Mesenchymal stem cell (in vitro differentiated cells and primary cell): ENCODE measurements at regions not wholly inside any gene's neighbourhood (a gene's known extent, or its start where the extent isn't known, plus 50 kb on each side); places are given as distances from the start of the nearest gene placed in this dataset.

Experiments used
- DNase-seq: peaks from one replicate; pipeline ENCODE4 v3.0.0-alpha.2; 2013
- H2AFZ ChIP-seq: one replicate; pipeline ENCODE4 v1.6.1; 2013; ENCODE audit warnings: low read depth, mild to moderate bottlenecking, control low read depth, inconsistent platforms, low read length, moderate library complexity
- H2AK5ac ChIP-seq: 2 replicates; pipeline ENCODE4 v1.6.1; 2013; ENCODE audit warnings: low read length, moderate library complexity, mild to moderate bottlenecking, inconsistent platforms; ENCODE audit not compliant: severe bottlenecking
- H2BK120ac ChIP-seq: one replicate; pipeline ENCODE4 v1.6.1; 2013; ENCODE audit warnings: low read depth, mild to moderate bottlenecking, inconsistent platforms, low read length, moderate library complexity
- H2BK12ac ChIP-seq, 2 experiments: one replicate each; pipeline ENCODE4 v1.6.1; 2013; ENCODE audit warnings: inconsistent platforms in 2 of 2, low read length in 2 of 2, mild to moderate bottlenecking in 2 of 2, moderate library complexity in 2 of 2, control low read depth in 1 of 2
- H2BK15ac ChIP-seq: one replicate; pipeline ENCODE4 v1.6.1; 2013; ENCODE audit warnings: mild to moderate bottlenecking, low read depth, inconsistent platforms; ENCODE audit not compliant: poor library complexity, severe bottlenecking
- H2BK5ac ChIP-seq: 2 replicates; pipeline ENCODE4 v1.6.1; 2013; ENCODE audit warnings: low read depth, mild to moderate bottlenecking, low read length, control low read depth, inconsistent platforms; ENCODE audit not compliant: poor library complexity, severe bottlenecking
- H3K14ac ChIP-seq, 2 experiments: one replicate each; pipeline ENCODE4 v1.6.1; 2013; ENCODE audit warnings: inconsistent platforms in 2 of 2, low read length in 2 of 2, control low read depth in 1 of 2, mild to moderate bottlenecking in 1 of 2, moderate library complexity in 1 of 2
- H3K18ac ChIP-seq, 2 experiments: one replicate each; pipeline ENCODE4 v1.6.1; 2013; ENCODE audit warnings: inconsistent platforms in 2 of 2, low read length in 2 of 2, control low read depth in 1 of 2, low read depth in 1 of 2, mild to moderate bottlenecking in 1 of 2
- H3K23ac ChIP-seq, 2 experiments: one replicate each; pipeline ENCODE4 v1.6.1; 2013; ENCODE audit warnings: inconsistent platforms in 2 of 2, low read length in 2 of 2, mild to moderate bottlenecking in 2 of 2, moderate library complexity in 2 of 2, control low read depth in 1 of 2
- H3K27ac ChIP-seq: 2 replicates; pipeline ENCODE4 v1.5.1; 2013; ENCODE audit warnings: mild to moderate bottlenecking, moderate library complexity, low read length, control low read depth, inconsistent platforms; ENCODE audit not compliant: poor library complexity, severe bottlenecking
- H3K27me3 ChIP-seq, 2 experiments: 2 replicates each; pipeline versions ENCODE4 v1.6.1 to v1.7.0; 2013; ENCODE audit warnings: low read length in 2 of 2, mild to moderate bottlenecking in 2 of 2, moderate library complexity in 2 of 2, control low read depth in 1 of 2, inconsistent platforms in 1 of 2; ENCODE audit not compliant: control insufficient read depth in 1 of 2, insufficient read depth in 1 of 2
- H3K36me3 ChIP-seq, 2 experiments: 2 replicates each; pipeline versions ENCODE4 v1.6.1 to v1.7.0; 2013; ENCODE audit warnings: low read length in 2 of 2, control low read depth in 1 of 2, inconsistent platforms in 1 of 2, low read depth in 1 of 2, mild to moderate bottlenecking in 1 of 2; ENCODE audit not compliant: insufficient read depth in 2 of 2, control insufficient read depth in 1 of 2
- H3K4ac ChIP-seq, 2 experiments: one replicate each; pipeline ENCODE4 v1.6.1; 2013; ENCODE audit warnings: inconsistent platforms in 2 of 2, low read length in 2 of 2, mild to moderate bottlenecking in 2 of 2, moderate library complexity in 2 of 2, control low read depth in 1 of 2, low read depth in 1 of 2
- H3K4me1 ChIP-seq: 2 replicates; pipeline ENCODE4 v1.6.1; 2013; ENCODE audit warnings: low read depth, low read length, control low read depth; ENCODE audit not compliant: control insufficient read depth, insufficient read depth
- H3K4me2 ChIP-seq: 2 replicates; pipeline ENCODE4 v1.6.1; 2013; ENCODE audit warnings: low read length, mild to moderate bottlenecking, inconsistent platforms; ENCODE audit not compliant: poor library complexity, severe bottlenecking
- H3K4me3 ChIP-seq, 2 experiments: 2 replicates each; pipeline versions ENCODE4 v1.5.1 to v1.7.0; 2013; ENCODE audit warnings: low read length in 2 of 2, mild to moderate bottlenecking in 2 of 2, control low read depth in 1 of 2, low read depth in 1 of 2; ENCODE audit not compliant: insufficient read depth in 1 of 2
- H3K79me1 ChIP-seq: replicated peaks from 2 replicates; pipeline ENCODE4 v1.6.1; 2013; ENCODE audit warnings: mild to moderate bottlenecking, control low read depth, low read length, inconsistent platforms; ENCODE audit not compliant: poor library complexity, severe bottlenecking
- H3K9ac ChIP-seq: 2 replicates; pipeline ENCODE4 v1.7.0; 2013; ENCODE audit warnings: mild to moderate bottlenecking, low read length, moderate library complexity
- H3K9me3 ChIP-seq: 2 replicates; pipeline ENCODE4 v1.7.0; 2013; ENCODE audit warnings: mild to moderate bottlenecking, low read length; ENCODE audit not compliant: control insufficient read depth
- H4K8ac ChIP-seq: one replicate; pipeline ENCODE4 v1.6.1; 2013; ENCODE audit warnings: inconsistent platforms, mild to moderate bottlenecking, low read length, moderate library complexity
- H4K91ac ChIP-seq: one replicate; pipeline ENCODE4 v1.6.1; 2013; ENCODE audit warnings: mild to moderate bottlenecking, low read length, inconsistent platforms
- WGBS: methylation state at CpG from one replicate; pipeline ENCODE4 v1.1.7; 2013; ENCODE audit warnings: mixed read lengths; 5-methylcytosine and 5-hydroxymethylcytosine counted together

DNA sequence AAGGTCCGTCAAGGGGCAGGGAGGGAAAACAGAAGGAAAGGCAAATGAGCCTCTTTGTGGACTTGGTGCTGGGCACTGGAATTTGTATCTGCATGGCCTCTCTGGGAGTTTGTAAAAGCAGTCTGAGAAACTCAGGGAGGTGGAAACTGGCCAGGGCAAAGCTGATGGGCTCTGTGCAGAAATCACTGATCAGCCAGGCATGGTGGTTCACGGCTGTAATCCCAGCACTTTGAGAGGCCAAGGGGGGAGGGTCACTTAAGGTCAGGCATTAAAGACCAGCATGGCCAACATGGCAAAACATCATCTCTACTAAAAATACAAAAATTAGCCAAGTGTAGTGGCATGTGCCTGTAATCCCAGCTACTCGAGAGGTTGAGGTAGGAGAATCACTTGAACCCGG, 369.9 kb upstream of the ZNF507 start:
- H2BK15ac ChIP-seq = no peak overlapping the region
- H4K8ac ChIP-seq = no peak overlapping the region
- no peaks in the 10 kb centered on the region for H3K27me3 ChIP-seq
- no peak overlapping the region for H2AFZ ChIP-seq
- H3K9me3 ChIP-seq = no peaks in the 10 kb centered on the region
- H4K91ac ChIP-seq = no peak overlapping the region
- no peak overlapping the region for H3K23ac ChIP-seq
- no peaks in the 10 kb centered on the region for H3K36me3 ChIP-seq
- WGBS = 88% methylated on average over 4 of the region's 4 CpGs
- H2BK120ac ChIP-seq = no peak overlapping the region
- no peak overlapping the region for H2BK5ac ChIP-seq
- DNase-seq = no peak
- H3K9ac ChIP-seq = no peak overlapping the region
- no peak overlapping the region for H3K4me3 ChIP-seq
- H2BK12ac ChIP-seq = no peak overlapping the region
- H3K4me2 ChIP-seq = no peak overlapping the region
- no peak overlapping the region for H3K14ac ChIP-seq
- no peak overlapping the region for H3K27ac ChIP-seq
- no peak overlapping the region for H3K18ac ChIP-seq
- no peak overlapping the region for H2AK5ac ChIP-seq
- H3K4ac ChIP-seq = no peak overlapping the region
- H3K4me1 ChIP-seq = no peaks in the 10 kb centered on the region
- no peaks in the 10 kb centered on the region for H3K79me1 ChIP-seq

DNA sequence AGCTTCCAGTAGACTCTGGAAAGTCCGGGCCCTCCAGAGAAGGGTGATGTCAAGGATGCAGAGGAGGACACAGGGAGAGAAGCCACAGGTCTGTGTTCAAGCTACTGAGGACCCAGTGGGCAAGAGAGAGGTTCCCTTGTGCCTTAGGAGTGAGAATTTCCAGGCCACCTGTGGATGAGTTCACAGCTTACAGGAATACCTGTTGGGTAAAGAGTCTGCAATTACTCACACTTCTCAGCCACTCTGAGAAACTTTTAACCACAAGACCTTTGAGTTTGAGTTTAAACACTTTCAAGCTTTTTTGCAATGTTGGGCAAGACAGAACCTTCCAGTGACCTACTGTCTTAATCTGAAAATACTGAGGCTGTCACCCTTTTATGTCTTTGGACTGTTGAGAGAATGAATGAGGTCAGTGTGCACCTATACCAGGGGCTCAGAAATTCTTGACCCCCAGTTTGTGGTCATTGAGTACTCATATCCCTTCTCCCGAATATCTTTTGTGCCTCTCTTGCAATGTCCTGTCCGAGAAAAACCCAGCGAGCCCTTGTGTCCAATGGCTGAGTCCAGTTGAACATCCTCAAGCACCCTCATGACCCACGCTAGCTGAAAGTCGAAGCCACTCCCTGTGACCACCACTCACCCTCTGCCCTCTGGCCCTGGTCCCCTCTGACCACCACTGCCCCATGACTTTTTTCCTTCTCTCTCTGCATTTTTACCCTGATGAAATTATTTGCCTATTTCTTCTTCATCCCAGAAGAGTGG, 368.5 kb upstream of the ZNF507 start:
- WGBS = 81% methylated on average over 6 of the region's 6 CpGs
- no peak overlapping the region for H2AK5ac ChIP-seq

DNA sequence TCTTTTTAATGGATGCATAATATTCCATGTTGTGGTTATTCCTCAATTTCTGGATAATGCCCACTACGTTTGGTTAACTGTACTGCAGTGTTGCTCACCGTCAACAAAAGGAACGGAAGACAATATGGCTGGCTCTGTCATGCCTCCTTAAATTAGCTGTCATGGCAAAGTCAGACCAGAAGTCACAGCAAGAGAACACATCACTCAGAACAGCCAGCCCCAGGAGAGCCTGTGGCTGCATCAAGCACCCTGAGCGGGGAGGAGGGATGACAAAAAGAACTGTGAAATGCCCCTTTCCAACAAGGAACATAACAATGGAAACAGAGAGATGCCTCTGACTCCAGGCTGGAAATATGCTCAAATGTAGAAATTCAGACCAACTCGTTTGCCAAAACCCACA, 366.0 kb upstream of the ZNF507 start:
- Histone ChIP-seq H2AK5ac (no peak overlapping the region), H3K9ac (no peak overlapping the region), H2BK120ac (no peak overlapping the region), H3K4ac (no peak overlapping the region), H3K79me1 (no peaks in the 10 kb centered on the region), H2BK5ac (no peak overlapping the region), H3K9me3 (no peaks in the 10 kb centered on the region), H3K4me1 (no peaks in the 10 kb centered on the region), H2BK12ac (no peak overlapping the region), H3K4me2 (no peak overlapping the region), H2AFZ (no peak overlapping the region), H3K27me3 (no peaks in the 10 kb centered on the region), H3K36me3 (no peaks in the 10 kb centered on the region), H4K8ac (no peak overlapping the region), H3K27ac (no peak overlapping the region), H3K23ac (no peak overlapping the region), H3K4me3 (no peak overlapping the region), H3K14ac (no peak overlapping the region), H2BK15ac (no peak overlapping the region), H4K91ac (no peak overlapping the region), H3K18ac (no peak overlapping the region)
- no peak for DNase-seq
- WGBS = 73% methylated on average over 5 of the region's 5 CpGs

More for the DNA sequence above, 368.5 kb upstream of the ZNF507 start:
- H3K36me3 ChIP-seq = no peaks in the 10 kb centered on the region
- no peak overlapping the region for H4K8ac ChIP-seq
- H3K18ac ChIP-seq = no peak overlapping the region
- no peak overlapping the region for H3K4me2 ChIP-seq
- H3K27me3 ChIP-seq = no peaks in the 10 kb centered on the region
- DNase-seq = no peak
- no peak overlapping the region for H4K91ac ChIP-seq
- H3K4me1 ChIP-seq = no peaks in the 10 kb centered on the region
- H3K4ac ChIP-seq = no peak overlapping the region
- H3K4me3 ChIP-seq = no peak overlapping the region
- no peak overlapping the region for H2BK120ac ChIP-seq
- H3K9me3 ChIP-seq = no peaks in the 10 kb centered on the region
- H2BK15ac ChIP-seq = no peak overlapping the region
- H3K79me1 ChIP-seq = no peaks in the 10 kb centered on the region
- no peak overlapping the region for H3K23ac ChIP-seq
- no peak overlapping the region for H3K14ac ChIP-seq
- no peak overlapping the region for H3K27ac ChIP-seq
- no peak overlapping the region for H3K9ac ChIP-seq
- no peak overlapping the region for H2BK5ac ChIP-seq
- no peak overlapping the region for H2AFZ ChIP-seq
- no peak overlapping the region for H2BK12ac ChIP-seq

GRCh38 chr19:31979949-31980670, 365.3 kb upstream of the ZNF507 start:
- no peak overlapping the region for H3K14ac ChIP-seq
- no peaks in the 10 kb centered on the region for H3K9me3 ChIP-seq
- H4K91ac ChIP-seq = no peak overlapping the region
- H3K18ac ChIP-seq = no peak overlapping the region
- H3K79me1 ChIP-seq = no peaks in the 10 kb centered on the region
- H2AK5ac ChIP-seq = no peak overlapping the region
- H2BK15ac ChIP-seq = no peak overlapping the region
- H3K4me2 ChIP-seq = no peak overlapping the region
- H3K9ac ChIP-seq = no peak overlapping the region
- H3K23ac ChIP-seq = no peak overlapping the region
- no peak overlapping the region for H2BK5ac ChIP-seq
- no peak overlapping the region for H3K4ac ChIP-seq
- no peak overlapping the region for H2AFZ ChIP-seq
- no peak overlapping the region for H3K27ac ChIP-seq
- no peak overlapping the region for H3K4me3 ChIP-seq
- no peak overlapping the region for H2BK12ac ChIP-seq
- H3K4me1 ChIP-seq = no peaks in the 10 kb centered on the region
- no peak overlapping the region for H4K8ac ChIP-seq
- H3K27me3 ChIP-seq = no peaks in the 10 kb centered on the region
- no peaks in the 10 kb centered on the region for H3K36me3 ChIP-seq
- WGBS = 89% methylated on average over 23 of the region's 23 CpGs
- DNase-seq = no peak
- no peak overlapping the region for H2BK120ac ChIP-seq
